ENCODE measurements at regions not wholly inside any gene's neighbourhood (a gene's known extent, or its start where the extent isn't known, plus 50 kb on each side); places are given as distances from the start of the nearest gene placed in this dataset.

- no peak overlapping the region for H3K9ac ChIP-seq (ENCODE audit: low read length)
- no peak overlapping the region for H3K27ac ChIP-seq (ENCODE audit: low read length)
- no peak for TF ChIP-seq MXI1 (conservative IDR thresholded peaks at IDR 0.05; ENCODE audit: poor library complexity, severe bottlenecking)
- TF ChIP-seq CTCF (IDR thresholded peaks at IDR 0.05; ENCODE audit: poor library complexity, severe bottlenecking): no peak
- TF ChIP-seq EZH2 (IDR thresholded peaks at IDR 0.05; ENCODE audit: borderline replicate concordance, insufficient read depth, low read length, poor library complexity, severe bottlenecking): no peak
- no peak for TF ChIP-seq SMC3 (conservative IDR thresholded peaks at IDR 0.05; ENCODE audit: poor library complexity)
- no peak for TF ChIP-seq RAD21 (conservative IDR thresholded peaks at IDR 0.05)
- TF ChIP-seq TAF1 (IDR thresholded peaks at IDR 0.05; ENCODE audit: low read depth): no peak
- H3K79me2 ChIP-seq (replicated peaks; ENCODE audit: insufficient read depth, low read length): no peaks in the 10 kb centered on the region
- no peak overlapping the region for H2AFZ ChIP-seq (ENCODE audit: low read depth, low read length)
- no peaks in the 10 kb centered on the region for H3F3A ChIP-seq (ENCODE audit: insufficient read depth, low read length, poor library complexity, severe bottlenecking)
- no peaks in the 10 kb centered on the region for H3K36me3 ChIP-seq (ENCODE audit: insufficient read depth, low read length)
- H3K4me3 ChIP-seq (ENCODE audit: low read length): no peak overlapping the region
- H4K20me1 ChIP-seq (ENCODE audit: insufficient read depth): no peaks in the 10 kb centered on the region
- no peak overlapping the region for H3K4me2 ChIP-seq (ENCODE audit: low read length)
- no peaks in the 10 kb centered on the region for H3K9me2 ChIP-seq (ENCODE audit: insufficient read depth, low read length)
- no peaks in the 10 kb centered on the region for H3K27me3 ChIP-seq (ENCODE audit: insufficient read depth, low read depth, low read length)
- H3K9me3 ChIP-seq (ENCODE audit: low read length): no peaks in the 10 kb centered on the region
Measured at GRCh38 chr13:111515635-111516034, 195.2 kb downstream of the TEX29 start.

GRCh38 chr13:111516712-111517640 is 196.5 kb downstream of the TEX29 start:
- Histone ChIP-seq H3K79me2 (replicated peaks; ENCODE audit: insufficient read depth, low read length) (no peaks in the 10 kb centered on the region), H3K9me3 (ENCODE audit: low read length) (no peaks in the 10 kb centered on the region), H3F3A (ENCODE audit: insufficient read depth, low read length, poor library complexity, severe bottlenecking) (no peaks in the 10 kb centered on the region), H3K4me3 (ENCODE audit: low read length) (no peak overlapping the region), H3K36me3 (ENCODE audit: insufficient read depth, low read length) (no peaks in the 10 kb centered on the region), H3K9ac (ENCODE audit: low read length) (no peak overlapping the region), H3K9me2 (ENCODE audit: insufficient read depth, low read length) (no peaks in the 10 kb centered on the region), H2AFZ (ENCODE audit: low read depth, low read length) (no peak overlapping the region), H3K27me3 (ENCODE audit: insufficient read depth, low read depth, low read length) (no peaks in the 10 kb centered on the region), H3K4me2 (ENCODE audit: low read length) (no peak overlapping the region), H4K20me1 (ENCODE audit: insufficient read depth) (no peaks in the 10 kb centered on the region), H3K27ac (ENCODE audit: low read length) (no peak overlapping the region)
- TF ChIP-seq MXI1 (conservative IDR thresholded peaks at IDR 0.05; ENCODE audit: poor library complexity, severe bottlenecking): no peak
- no peak for TF ChIP-seq RAD21 (conservative IDR thresholded peaks at IDR 0.05)
- TF ChIP-seq EZH2 (IDR thresholded peaks at IDR 0.05; ENCODE audit: borderline replicate concordance, insufficient read depth, low read length, poor library complexity, severe bottlenecking): no peak

GRCh38 chr13:111517641-111518010 is 197.2 kb downstream of the TEX29 start:
- H3K9me2 ChIP-seq (ENCODE audit: insufficient read depth, low read length): no peaks in the 10 kb centered on the region
- no peaks in the 10 kb centered on the region for H3K79me2 ChIP-seq (replicated peaks; ENCODE audit: insufficient read depth, low read length)
- no peaks in the 10 kb centered on the region for H4K20me1 ChIP-seq (ENCODE audit: insufficient read depth)
- H3K4me3 ChIP-seq (ENCODE audit: low read length): no peak overlapping the region
- TF ChIP-seq REST (IDR thresholded peaks at IDR 0.05; ENCODE audit: borderline replicate concordance): no peak
- no peak for TF ChIP-seq EZH2 (IDR thresholded peaks at IDR 0.05; ENCODE audit: borderline replicate concordance, insufficient read depth, low read length, poor library complexity, severe bottlenecking)
- no peak for TF ChIP-seq EP300 (conservative IDR thresholded peaks at IDR 0.05; ENCODE audit: poor library complexity, severe bottlenecking)
- no peak for TF ChIP-seq SMC3 (conservative IDR thresholded peaks at IDR 0.05; ENCODE audit: poor library complexity)
- no peak for TF ChIP-seq RAD21 (conservative IDR thresholded peaks at IDR 0.05)
- TF ChIP-seq TAF1 (IDR thresholded peaks at IDR 0.05; ENCODE audit: low read depth): no peak
- no peak for TF ChIP-seq POLR2AphosphoS5 (IDR thresholded peaks at IDR 0.05)
- TF ChIP-seq MXI1 (conservative IDR thresholded peaks at IDR 0.05; ENCODE audit: poor library complexity, severe bottlenecking): no peak
- no peak for TF ChIP-seq CTCF (IDR thresholded peaks at IDR 0.05; ENCODE audit: poor library complexity, severe bottlenecking)
- H3K27ac ChIP-seq (ENCODE audit: low read length): no peak overlapping the region
- H3K4me2 ChIP-seq (ENCODE audit: low read length): no peak overlapping the region
- no peaks in the 10 kb centered on the region for H3K9me3 ChIP-seq (ENCODE audit: low read length)
- H3F3A ChIP-seq (ENCODE audit: insufficient read depth, low read length, poor library complexity, severe bottlenecking): no peaks in the 10 kb centered on the region
- H2AFZ ChIP-seq (ENCODE audit: low read depth, low read length): no peak overlapping the region
- H3K9ac ChIP-seq (ENCODE audit: low read length): no peak overlapping the region
- no peaks in the 10 kb centered on the region for H3K36me3 ChIP-seq (ENCODE audit: insufficient read depth, low read length)
- no peaks in the 10 kb centered on the region for H3K27me3 ChIP-seq (ENCODE audit: insufficient read depth, low read depth, low read length)
